GM18517 (cell line): ENCODE measurements at regions not wholly inside any gene's neighbourhood (a gene's known extent, or its start where the extent isn't known, plus 50 kb on each side); places are given as distances from the start of the nearest gene placed in this dataset.

Experiments used
- ATAC-seq: cut with Tn5 transposase; IDR thresholded peaks from one replicate; pipeline ENCODE4 v1.9.1; 2021; ENCODE audit warnings: mild to moderate bottlenecking, moderate library complexity; ENCODE audit not compliant: unreplicated experiment

GRCh38 chr6:170100046-170100445, 190.8 kb downstream of the DLL1 start:
- ATAC-seq = no peak

- ATAC-seq = no peak
Observed at GRCh38 chr6:170099387-170099786, 191.5 kb downstream of the DLL1 start.

DNA sequence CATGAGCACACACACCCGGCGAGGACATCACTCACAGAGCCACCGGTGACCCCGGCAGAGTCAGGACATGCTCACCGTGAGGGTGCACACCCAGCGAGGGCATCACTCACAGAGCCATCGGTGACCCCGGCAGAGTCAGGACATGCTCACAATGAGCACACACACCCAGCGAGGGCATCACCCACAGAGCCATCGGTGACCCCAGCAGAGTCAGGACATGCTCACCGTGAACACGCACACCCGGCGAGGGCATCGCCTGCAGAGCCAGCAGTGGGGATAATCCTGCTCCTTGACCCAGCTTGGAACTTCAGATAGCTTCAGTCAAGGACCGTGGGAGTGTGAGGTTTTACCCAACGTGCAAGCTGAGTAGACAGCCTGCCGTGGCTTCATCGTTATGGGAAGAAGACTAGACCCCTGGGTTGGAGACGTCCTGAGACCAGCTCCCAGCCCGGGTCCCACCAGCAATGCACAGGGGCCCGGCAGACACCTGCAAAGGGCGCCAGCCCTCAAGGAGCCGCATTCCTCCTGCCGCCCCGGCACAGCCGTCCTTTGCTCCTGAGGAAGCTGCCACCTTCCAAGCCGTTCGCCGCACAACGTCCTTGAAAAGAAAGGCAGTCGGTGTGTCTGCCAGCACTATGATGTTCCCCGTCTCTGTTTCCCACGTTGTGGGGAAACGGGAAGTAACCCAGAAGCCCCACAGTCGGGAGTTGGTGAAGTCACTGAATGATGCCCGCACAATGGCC, 192.3 kb downstream of the DLL1 start:
- no peak for ATAC-seq

DNA sequence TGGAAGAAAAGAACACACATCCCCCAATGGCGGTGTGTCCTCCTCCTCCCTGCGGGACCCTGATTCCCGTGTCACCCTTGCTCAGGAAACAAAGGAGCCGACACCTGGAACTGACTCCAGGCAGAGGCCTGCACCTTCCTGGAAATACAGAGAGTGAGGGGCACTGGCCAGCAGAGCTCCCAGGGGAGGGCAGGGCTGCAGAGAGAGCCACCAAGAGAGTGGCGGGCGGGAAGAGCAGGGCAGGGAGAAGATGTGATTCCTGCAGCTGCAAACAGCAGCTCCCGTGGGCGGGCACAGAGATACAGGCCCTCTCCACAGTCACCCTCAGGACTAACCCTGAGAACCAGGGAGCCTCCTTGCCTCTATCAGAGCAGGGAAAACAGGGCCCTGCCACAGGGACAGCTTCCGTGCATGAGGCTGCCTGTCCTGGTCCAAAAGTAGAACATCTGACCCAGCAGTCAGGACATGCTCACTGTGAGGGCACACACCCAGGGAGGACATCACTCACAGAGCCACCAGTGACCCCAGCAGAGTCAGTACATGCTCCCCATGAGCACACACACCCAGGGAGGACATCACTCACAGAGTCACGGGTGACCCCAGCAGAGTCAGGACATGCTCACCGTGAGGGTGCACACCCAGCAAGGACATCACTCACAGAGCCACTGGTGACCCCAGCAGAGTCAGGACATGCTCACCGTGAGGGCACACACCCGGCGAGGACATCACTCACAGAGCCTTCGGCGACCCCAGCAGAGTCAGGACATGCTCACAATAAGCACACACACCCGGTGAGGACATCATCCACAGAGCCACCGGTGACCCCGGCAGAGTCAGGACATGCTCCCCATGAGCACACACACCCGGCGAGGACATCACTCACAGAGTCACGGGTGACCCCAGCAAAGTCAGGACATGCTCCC, 193.1 kb downstream of the DLL1 start:
- ATAC-seq = no peak

DNA sequence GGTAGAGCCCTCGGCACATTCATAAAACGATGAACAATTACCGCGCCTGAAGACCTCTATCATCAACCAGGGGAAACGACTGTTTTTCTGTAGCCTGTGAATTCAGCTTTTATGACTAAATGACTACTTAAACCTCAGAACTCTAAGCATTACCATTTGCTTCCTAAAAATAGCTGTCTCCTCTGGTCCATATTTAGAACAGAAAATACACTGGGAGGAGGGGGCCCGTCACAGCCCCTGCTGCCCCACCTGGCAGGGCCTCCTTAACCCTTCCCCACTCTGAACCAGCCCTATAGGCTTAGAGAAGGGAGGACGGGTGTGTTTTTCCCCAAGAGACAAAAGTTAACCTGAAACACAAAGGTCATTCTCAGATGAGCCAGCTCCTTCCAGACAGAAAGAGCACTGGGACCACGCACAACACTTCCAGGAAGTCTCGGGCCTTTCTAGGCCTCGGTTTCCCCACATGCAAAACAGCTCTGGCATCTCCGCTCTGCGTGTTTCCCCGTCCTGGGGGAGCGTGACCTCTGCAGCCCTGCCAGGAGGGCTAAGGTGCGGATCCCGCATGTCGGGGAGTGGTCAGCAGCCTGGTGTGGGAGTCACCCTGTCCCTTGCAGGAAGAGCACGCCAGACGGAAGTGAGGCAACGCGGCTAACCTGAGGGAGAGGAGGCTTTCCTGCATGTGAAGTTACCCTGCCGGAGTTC, 193.9 kb downstream of the DLL1 start:
- no peak for ATAC-seq

DNA sequence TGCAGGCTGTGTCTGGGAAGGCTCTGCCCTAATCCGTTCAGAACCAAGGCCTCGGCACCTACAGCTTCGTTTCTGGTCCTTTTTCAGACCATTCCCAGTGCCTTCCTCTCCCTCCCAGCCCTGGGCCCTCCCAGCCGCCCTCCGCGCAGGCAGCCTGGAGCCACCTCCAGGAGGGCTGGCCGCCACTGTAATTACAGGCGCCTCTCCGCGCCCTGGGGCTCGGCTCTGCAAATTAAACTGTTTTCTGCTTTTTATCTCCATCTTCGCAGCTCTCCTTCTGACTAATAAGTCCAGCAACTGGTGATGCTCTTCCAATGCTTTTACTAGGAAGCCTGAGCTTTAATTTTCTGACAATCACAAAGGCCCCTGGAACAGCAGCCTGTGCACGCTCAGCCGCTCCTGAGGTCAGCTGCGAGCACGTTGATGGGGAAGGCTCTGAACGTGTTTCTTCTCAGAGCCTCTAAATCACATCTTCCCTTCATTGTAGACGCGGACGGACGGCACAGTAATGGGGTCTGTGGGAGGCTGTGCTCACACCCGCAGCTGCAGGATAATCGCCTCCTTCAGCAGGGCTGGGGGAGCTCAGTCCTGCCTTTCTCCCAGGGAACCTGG, 194.6 kb downstream of the DLL1 start:
- ATAC-seq = no peak

DNA sequence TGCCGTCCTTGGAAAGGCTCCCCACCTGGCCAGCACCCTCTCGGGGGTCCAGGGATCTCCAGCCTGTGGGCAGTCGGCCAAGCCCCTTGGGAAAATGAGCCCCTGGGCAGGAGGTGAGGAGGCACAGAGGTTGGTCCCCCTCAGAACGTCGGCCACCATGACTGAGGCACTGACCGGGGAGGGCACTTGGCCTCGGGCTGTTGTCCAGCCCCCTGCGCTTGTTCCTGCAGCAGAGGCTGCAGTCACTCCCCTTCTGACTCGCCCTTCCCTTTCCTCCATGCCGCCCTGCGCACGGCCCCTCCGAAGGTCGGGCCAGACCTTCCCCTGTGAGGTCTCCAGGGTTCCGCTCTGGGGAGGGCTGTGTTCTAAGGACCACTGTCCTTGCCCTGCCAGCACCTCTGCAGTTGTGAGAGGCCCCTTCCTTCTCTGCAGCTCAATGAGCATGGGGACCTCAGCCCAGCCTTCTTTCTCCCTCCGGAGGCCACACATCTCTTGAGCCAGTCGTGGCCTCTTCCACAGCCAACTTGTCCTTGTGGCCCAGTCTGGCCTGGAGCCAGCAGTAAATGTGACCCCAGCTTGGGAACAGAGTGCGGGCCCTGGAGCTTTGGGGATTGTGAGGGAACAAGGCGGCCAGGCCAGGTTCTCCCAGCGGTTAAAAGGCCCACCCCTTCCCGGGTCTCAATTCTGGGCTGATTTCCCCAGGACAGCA, 195.5 kb downstream of the DLL1 start:
- ATAC-seq = no peak

DNA sequence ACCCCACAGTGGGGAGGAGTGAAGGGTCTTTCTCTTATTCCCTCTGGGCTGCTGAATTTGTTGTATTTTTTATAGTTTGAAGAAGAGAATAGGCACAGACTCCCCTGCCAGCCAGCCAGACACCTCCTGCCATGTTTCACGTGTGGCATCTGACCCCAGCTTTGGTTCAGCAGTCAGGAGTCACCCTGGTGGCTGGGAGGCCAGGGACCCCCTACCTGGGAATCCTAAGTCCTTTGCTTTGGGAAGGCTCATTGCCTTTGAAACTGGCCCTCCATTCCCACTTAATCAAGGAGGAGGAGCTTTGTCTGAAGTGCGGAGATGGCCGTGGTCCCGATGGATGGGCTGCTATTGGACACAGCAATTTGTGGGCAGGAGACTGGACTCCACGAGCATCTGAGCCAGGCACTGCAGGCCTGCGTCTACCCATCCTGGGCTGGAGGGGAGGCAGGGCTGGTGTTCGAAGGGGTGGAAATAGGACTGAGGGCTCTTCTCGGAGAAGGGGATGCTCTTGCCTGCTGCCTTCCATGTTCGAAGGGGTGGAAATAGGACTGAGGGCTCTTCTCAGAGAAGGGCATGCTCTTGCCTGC, 196.1 kb downstream of the DLL1 start:
- ATAC-seq = no peak

DNA sequence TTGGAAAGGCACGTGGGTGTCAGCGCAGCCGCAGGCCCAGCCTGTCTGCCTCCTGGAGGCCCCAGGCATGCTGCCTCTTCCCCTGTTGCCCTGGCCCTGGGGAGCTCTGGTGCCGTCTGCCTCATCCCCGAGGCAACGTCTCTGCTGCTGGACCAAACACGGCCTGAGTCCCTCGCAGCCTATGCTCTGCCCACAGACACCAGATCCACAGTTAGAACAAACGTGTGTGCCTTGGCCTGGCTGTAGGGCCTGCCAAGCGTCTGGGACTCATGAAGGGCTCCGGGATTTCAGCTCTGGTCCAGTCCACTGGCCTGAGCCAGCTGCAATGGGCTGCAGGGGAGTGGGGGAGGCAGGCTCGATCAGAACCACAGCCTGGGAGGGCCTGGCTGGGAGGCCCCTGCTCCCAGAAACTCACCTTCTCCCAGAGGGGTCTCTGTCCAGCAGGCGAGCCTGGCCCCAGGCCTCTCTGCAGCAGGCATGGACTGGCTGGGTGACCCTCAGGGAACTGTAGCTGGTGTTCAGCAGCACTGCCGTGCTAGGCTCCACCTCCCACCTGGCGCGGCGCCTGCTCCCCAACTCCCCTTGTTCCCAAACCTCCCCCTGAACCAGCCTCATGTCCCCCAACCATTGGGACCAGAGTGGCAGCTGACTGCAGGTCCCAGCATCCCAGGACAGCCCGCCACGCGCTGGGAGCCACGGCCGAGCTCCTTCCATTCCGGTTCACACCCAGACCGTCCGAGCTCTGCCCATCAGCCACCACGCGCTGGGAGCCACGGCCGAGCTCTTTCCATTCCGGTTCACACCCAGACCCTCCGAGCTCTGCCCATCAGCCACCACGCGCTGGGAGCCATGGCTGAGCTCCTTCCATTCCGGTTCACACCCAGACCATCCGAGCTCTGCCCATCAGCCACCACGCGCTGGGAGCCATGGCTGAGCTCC, 197.0 kb downstream of the DLL1 start:
- no peak for ATAC-seq

DNA sequence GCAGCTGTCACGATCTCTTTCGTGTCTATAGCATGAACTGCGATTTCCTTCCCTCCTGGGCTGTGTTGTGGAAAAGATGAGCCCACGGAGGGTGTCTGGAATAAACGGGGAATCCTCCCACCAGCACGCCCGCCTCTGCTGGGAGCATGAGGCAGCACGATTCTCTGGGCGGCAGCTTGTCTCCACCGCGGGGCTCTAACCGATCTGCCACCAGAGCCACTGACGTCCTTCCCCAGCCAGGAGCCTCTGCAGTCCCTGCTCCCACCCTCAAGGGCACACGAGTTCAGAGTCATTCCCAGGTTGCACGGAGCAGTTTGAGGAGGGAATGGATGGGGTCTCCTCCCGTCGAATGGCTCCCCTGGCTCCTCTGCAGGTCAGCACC, 197.6 kb downstream of the DLL1 start:
- ATAC-seq = no peak

DNA sequence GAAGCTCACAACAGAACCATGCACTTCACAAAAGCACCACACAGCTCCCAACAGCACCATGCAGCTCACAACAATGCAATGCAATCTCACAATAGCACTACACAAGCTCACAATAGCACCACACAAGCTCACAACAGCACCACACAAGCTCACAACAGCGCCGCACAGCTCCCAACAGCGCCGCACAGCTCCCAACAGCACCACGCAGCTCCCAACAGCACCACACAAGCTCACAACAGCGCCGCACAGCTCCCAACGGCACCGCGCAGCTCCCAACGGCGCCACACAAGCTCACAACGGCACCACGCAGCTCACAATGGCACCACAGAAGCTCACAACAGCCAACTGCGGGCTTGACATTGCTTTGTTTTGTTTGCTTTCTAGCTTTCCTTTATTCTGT, 198.1 kb downstream of the DLL1 start:
- ATAC-seq = no peak

GRCh38 chr6:170091639-170092579, 199.0 kb downstream of the DLL1 start:
- no peak for ATAC-seq

- no peak for ATAC-seq
Observed at GRCh38 chr6:170091000-170091638, 199.8 kb downstream of the DLL1 start.

DNA sequence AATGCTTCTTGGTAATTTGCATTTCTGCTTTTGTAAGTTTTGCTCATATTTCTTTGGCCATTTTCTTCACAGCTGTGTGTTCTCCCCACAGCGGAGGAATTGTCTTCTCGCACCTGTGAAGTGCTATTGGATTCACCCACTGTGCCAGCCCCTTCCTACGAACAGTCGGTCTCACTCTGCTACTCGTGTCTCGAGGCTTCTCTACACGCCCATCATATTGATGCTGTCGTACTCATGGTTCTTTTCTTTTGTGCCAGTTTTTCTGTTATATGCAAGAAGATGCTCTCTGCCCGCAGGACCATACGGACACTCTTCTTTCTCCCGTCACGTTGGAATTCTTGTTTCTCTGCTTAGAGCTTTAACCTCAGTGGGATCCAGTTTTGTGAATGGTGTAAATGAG, 200.3 kb downstream of the DLL1 start:
- ATAC-seq = no peak

- ATAC-seq = peak; percentile 19
Observed at GRCh38 chr6:170089963-170090362, 200.9 kb downstream of the DLL1 start.

DNA sequence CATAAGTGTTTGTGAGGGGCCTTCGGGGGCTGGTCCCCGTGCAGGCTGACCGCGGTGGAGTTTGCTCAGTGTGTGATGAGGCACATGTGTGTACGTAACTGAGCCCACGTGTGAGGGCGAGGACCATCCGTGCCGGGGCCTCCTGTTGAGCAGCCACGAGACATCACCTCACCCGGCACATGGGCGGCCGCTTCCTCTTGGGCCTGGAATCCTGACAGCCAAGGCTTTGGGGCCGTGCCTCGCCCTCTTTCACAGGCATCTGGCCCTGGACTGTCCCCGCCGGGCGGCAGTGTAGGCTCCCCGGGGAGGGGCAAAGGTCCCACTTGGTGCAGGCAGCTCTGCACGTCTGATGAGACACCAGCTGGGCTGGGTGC, 202.3 kb downstream of the DLL1 start:
- ATAC-seq = no peak

DNA sequence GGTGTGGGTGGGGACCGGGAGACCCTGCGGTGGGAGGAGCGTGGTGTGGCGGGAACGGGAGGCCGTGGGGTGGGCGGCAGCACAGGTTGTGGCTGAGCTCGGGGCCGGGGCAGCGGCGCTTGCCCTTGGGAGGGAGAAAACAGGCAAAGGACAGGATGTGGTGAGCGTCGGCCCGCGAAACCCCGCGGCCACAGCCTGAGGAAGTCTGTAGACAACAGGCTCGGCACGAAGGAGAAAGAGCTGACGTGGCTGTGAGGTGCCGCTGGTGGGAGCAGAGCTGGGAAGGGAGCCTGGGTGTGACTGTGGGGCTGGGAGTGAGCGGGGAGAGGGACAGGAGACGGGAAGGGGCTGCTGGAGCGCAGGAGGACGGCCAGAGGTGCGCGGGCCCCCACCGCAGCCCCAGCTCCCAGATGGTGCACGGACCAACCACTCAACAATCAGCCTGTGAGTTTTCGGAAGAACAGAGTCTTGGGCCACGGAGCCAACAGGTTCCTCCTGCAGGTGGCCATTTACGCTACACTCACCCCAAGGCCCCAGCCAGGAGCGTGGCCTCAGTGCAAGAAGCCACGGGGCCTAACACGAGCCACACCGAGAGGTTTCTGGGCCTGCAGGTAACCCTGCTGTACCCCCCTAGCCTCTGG, 202.8 kb downstream of the DLL1 start:
- peak; percentile 46 for ATAC-seq
